Keratinocyte (primary cell): ENCODE measurements at regions not wholly inside any gene's neighbourhood (a gene's known extent, or its start where the extent isn't known, plus 50 kb on each side); places are given as distances from the start of the nearest gene placed in this dataset.

Experiments
- DNase-seq: peaks from one replicate; pipeline ENCODE4 v3.0.0-alpha.2; 2011; ENCODE audit warnings: low read depth, missing footprints, low spot score
- FAIRE-seq: peaks from 2 replicates; lab custom pipeline; 2011; peaks lifted over from hg19 to GRCh38; lab: Jason Lieb, UNC
- H2AFZ ChIP-seq: 2 replicates; pipeline ENCODE4 v1.6.0; 2012; ENCODE audit warnings: low read length, control low read depth, inconsistent platforms; ENCODE audit not compliant: control insufficient read depth
- H3K27ac ChIP-seq: 2 replicates; pipeline ENCODE4 v1.5.1; 2011; ENCODE audit warnings: low read length; ENCODE audit not compliant: control insufficient read depth, insufficient read depth
- H3K27me3 ChIP-seq: 3 replicates; pipeline ENCODE4 v1.6.0; 2011; ENCODE audit warnings: low read length; ENCODE audit not compliant: control insufficient read depth, insufficient read depth; ENCODE audit errors: extremely low read depth
- H3K36me3 ChIP-seq, 2 experiments: 2 replicates in 1 of 2; 3 replicates in 1 of 2; pipeline ENCODE4 v1.5.1; 2011; ENCODE audit warnings: low read length in 2 of 2, mild to moderate bottlenecking in 1 of 2; ENCODE audit not compliant: control insufficient read depth in 2 of 2, insufficient read depth in 2 of 2; ENCODE audit errors: extremely low read depth in 1 of 2
- H3K4me1 ChIP-seq: 3 replicates; pipeline ENCODE4 v1.5.1; 2011; ENCODE audit warnings: low read length; ENCODE audit not compliant: control insufficient read depth, insufficient read depth; ENCODE audit errors: extremely low read depth
- H3K4me2 ChIP-seq: 3 replicates; pipeline ENCODE4 v1.6.0; 2011; ENCODE audit warnings: low read depth, low read length; ENCODE audit not compliant: control insufficient read depth, insufficient read depth; ENCODE audit errors: extremely low read depth
- H3K4me3 ChIP-seq, 3 experiments: fragments of 200-600 bp in 1 of 3; sonication (generic) in 1 of 3; 2 replicates in 2 of 3; 3 replicates in 1 of 3; pipeline ENCODE4 v1.5.1; 2011 to 2016; ENCODE audit warnings: low read length in 3 of 3, mild to moderate bottlenecking in 3 of 3, control low read depth in 2 of 3, inconsistent platforms in 1 of 3, low read depth in 1 of 3, mixed read lengths in 1 of 3, mixed run types in 1 of 3, moderate library complexity in 1 of 3; ENCODE audit not compliant: control insufficient read depth in 2 of 3, insufficient read depth in 2 of 3; ENCODE audit errors: extremely low read depth in 1 of 3
- H3K79me2 ChIP-seq: 2 replicates; pipeline ENCODE4 v1.6.0; 2012; ENCODE audit warnings: low read length; ENCODE audit not compliant: control insufficient read depth, insufficient read depth
- H3K9ac ChIP-seq: 3 replicates; pipeline ENCODE4 v1.6.0; 2011; ENCODE audit warnings: low read length; ENCODE audit not compliant: control insufficient read depth, insufficient read depth; ENCODE audit errors: extremely low read depth
- H3K9me1 ChIP-seq: 3 replicates; pipeline ENCODE4 v1.6.0; 2011; ENCODE audit warnings: low read length; ENCODE audit not compliant: control insufficient read depth, insufficient read depth; ENCODE audit errors: extremely low read depth
- H3K9me3 ChIP-seq: 2 replicates; pipeline ENCODE4 v1.5.1; 2012; ENCODE audit warnings: low read depth, low read length; ENCODE audit not compliant: control insufficient read depth
- H4K20me1 ChIP-seq: 3 replicates; pipeline ENCODE4 v1.6.0; 2011; ENCODE audit warnings: low read length; ENCODE audit not compliant: control insufficient read depth, insufficient read depth; ENCODE audit errors: extremely low read depth
- CTCF ChIP-seq, 3 experiments: IDR thresholded peaks in 1 of 3; conservative IDR thresholded peaks in 1 of 3; optimal IDR thresholded peaks in 1 of 3; 2 replicates in 2 of 3; 3 replicates in 1 of 3; pipeline versions ENCODE3 to v1.5.1; 2011; ENCODE audit warnings: low read length in 3 of 3, mild to moderate bottlenecking in 3 of 3, moderate library complexity in 2 of 3, control low read depth in 1 of 3, inconsistent platforms in 1 of 3; ENCODE audit not compliant: insufficient read depth in 2 of 3; ENCODE audit errors: extremely low read depth in 1 of 3
- EZH2 ChIP-seq: IDR thresholded peaks from one replicate; pipeline ENCODE4 v1.6.1; 2012; ENCODE audit warnings: inconsistent platforms, mild to moderate bottlenecking, low read length, moderate library complexity
- dilution Hi-C: fragments of 300-500 bp; cut with MboI; formaldehyde crosslinking; loops from one replicate; pipeline ENCODE4 v1.7.0; 2020; ENCODE audit warnings: low sequenced_read_pairs; ENCODE audit not compliant: extremely low pct_ligation_motif_present

- no peaks in the 10 kb centered on the region for H3K27me3 ChIP-seq
- TF ChIP-seq CTCF (optimal IDR thresholded peaks at IDR 0.05 in 1 of 3, IDR thresholded peaks at IDR 0.05 in 1 of 3, conservative IDR thresholded peaks at IDR 0.05 in 1 of 3; ENCODE audit: extremely low read depth in 1 of 3, insufficient read depth in 2 of 3, low read length in 3 of 3) (no peak), EZH2 (no peak)
- no peaks in the 10 kb centered on the region for H4K20me1 ChIP-seq
- no peak overlapping the region for H3K4me2 ChIP-seq
- no peaks in the 10 kb centered on the region for H3K79me2 ChIP-seq
- no peak overlapping the region for H2AFZ ChIP-seq
- H3K4me1 ChIP-seq = no peaks in the 10 kb centered on the region
- H3K27ac ChIP-seq = no peak overlapping the region
- no peak overlapping the region for H3K4me3 ChIP-seq
- no peaks in the 10 kb centered on the region for H3K9me1 ChIP-seq
- no peak for DNase-seq
- no peak for FAIRE-seq
- dilution Hi-C loops = no loop called here
- no peak overlapping the region for H3K9ac ChIP-seq
- H3K9me3 ChIP-seq = no peaks in the 10 kb centered on the region
- H3K36me3 ChIP-seq = no peaks in the 10 kb centered on the region
Measured at GRCh38 chr15:87562203-87562602, 694.3 kb downstream of the NTRK3 start.

- Histone ChIP-seq H3K4me3 (no peak overlapping the region), H3K27me3 (no peaks in the 10 kb centered on the region), H4K20me1 (no peaks in the 10 kb centered on the region), H3K4me1 (no peaks in the 10 kb centered on the region), H3K4me2 (no peak overlapping the region), H3K9me3 (no peaks in the 10 kb centered on the region), H3K36me3 (no peaks in the 10 kb centered on the region), H2AFZ (no peak overlapping the region), H3K9ac (no peak overlapping the region), H3K9me1 (no peaks in the 10 kb centered on the region), H3K79me2 (no peaks in the 10 kb centered on the region), H3K27ac (no peak overlapping the region)
- no peak for TF ChIP-seq CTCF (optimal IDR thresholded peaks at IDR 0.05 in 1 of 3, IDR thresholded peaks at IDR 0.05 in 1 of 3, conservative IDR thresholded peaks at IDR 0.05 in 1 of 3; ENCODE audit: extremely low read depth in 1 of 3, insufficient read depth in 2 of 3, low read length in 3 of 3)
- TF ChIP-seq EZH2 = no peak
- no peak for FAIRE-seq
- DNase-seq = no peak
- dilution Hi-C loops = no loop called here
Measured at GRCh38 chr15:87561641-87562040, 694.9 kb downstream of the NTRK3 start.
